Lung (tissue), 11 donors: ENCODE measurements at regions not wholly inside any gene's neighbourhood (a gene's known extent, or its start where the extent isn't known, plus 50 kb on each side); places are given as distances from the start of the nearest gene placed in this dataset.

Source experiments
- ATAC-seq: fragments of 200-7000 bp; cut with Tn5 transposase; one replicate; pipeline ENCODE4 v1.9.1; 2020; ENCODE audit warnings: moderate number of reproducible peaks; ENCODE audit not compliant: insufficient read depth, low FRiP score
- DNase-seq, 3 donors: peaks; one replicate each; pipeline ENCODE4 v3.0.0-alpha.2; 2013 to 2017
- H3K27ac ChIP-seq, 2 donors: one replicate each; pipeline ENCODE4 v1.5.1; 2013; ENCODE audit warnings: mild to moderate bottlenecking in 2 of 2, moderate library complexity in 2 of 2, control low read depth in 1 of 2, inconsistent platforms in 1 of 2, low read depth in 1 of 2, low read length in 1 of 2
- H3K27me3 ChIP-seq, 3 donors: one replicate each; pipeline ENCODE4 v1.5.1; 2013; ENCODE audit warnings: low read length in 2 of 3; ENCODE audit not compliant: control insufficient read depth in 3 of 3, insufficient read depth in 3 of 3
- H3K36me3 ChIP-seq, 4 donors: one replicate each; pipeline ENCODE4 v1.5.1; 2013; ENCODE audit warnings: low read length in 4 of 4, mild to moderate bottlenecking in 1 of 4, moderate library complexity in 1 of 4; ENCODE audit not compliant: control insufficient read depth in 4 of 4, insufficient read depth in 4 of 4
- H3K4me1 ChIP-seq, 5 donors: one replicate each; pipeline ENCODE4 v1.5.1; 2013; ENCODE audit warnings: low read length in 5 of 5, mild to moderate bottlenecking in 2 of 5, moderate library complexity in 1 of 5; ENCODE audit not compliant: control insufficient read depth in 5 of 5, insufficient read depth in 5 of 5
- H3K4me3 ChIP-seq: one replicate; pipeline ENCODE4 v1.5.1; 2013; ENCODE audit warnings: mild to moderate bottlenecking, control low read depth, moderate library complexity
- H3K9ac ChIP-seq, 2 donors: one replicate each; pipeline ENCODE4 v1.5.1; 2013; ENCODE audit warnings: low read length in 2 of 2, control low read depth in 1 of 2; ENCODE audit not compliant: insufficient read depth in 1 of 2
- H3K9me3 ChIP-seq, 4 donors: one replicate each; pipeline ENCODE4 v1.5.1; 2013; ENCODE audit warnings: low read length in 3 of 4, mild to moderate bottlenecking in 1 of 4, moderate library complexity in 1 of 4; ENCODE audit not compliant: control insufficient read depth in 4 of 4, insufficient read depth in 3 of 4
- WGBS, 2 donors: extraction: QIAGEN DNeasy Blood & Tissue Kit; methylation state at CpG; one replicate each; pipeline ENCODE4 v1.1.7; 2013; 5-methylcytosine and 5-hydroxymethylcytosine counted together
- TF ChIP-seq, protein P1 (sequence below): IDR thresholded peaks from 2 replicates; pipeline ENCODE4 v1.5.1; 2012; ENCODE audit warnings: mild to moderate bottlenecking; ENCODE audit errors: control extremely low read depth, extremely low read depth
- donor health status: control.
- donor health status: control.
- donor health status: Bipolar disorder and iron deficiency.
- donor health status: healthy.
- donor health status: DM: yes; HTN: yes; CAD: no.

DNA sequence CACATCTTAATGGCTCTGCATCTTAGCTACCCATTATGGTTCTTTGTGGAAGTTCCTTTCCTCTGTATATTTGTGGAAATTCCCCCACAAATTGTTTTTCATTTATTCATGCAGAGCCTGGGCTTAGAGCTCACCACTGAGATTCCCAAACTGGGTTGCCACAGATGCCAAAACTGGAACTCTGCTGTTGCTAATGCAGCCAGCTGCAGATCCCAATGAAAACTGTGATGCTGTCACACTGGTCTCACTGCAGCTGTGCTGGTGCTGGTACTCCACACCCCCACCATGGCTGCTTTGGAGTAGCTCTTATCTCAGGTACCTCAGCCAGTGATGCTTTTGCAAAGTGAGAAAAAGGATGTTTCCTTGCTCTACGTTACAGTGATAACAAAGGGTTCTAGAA is 87.7 kb downstream of the DCK start:
- no peak for ATAC-seq

DNA sequence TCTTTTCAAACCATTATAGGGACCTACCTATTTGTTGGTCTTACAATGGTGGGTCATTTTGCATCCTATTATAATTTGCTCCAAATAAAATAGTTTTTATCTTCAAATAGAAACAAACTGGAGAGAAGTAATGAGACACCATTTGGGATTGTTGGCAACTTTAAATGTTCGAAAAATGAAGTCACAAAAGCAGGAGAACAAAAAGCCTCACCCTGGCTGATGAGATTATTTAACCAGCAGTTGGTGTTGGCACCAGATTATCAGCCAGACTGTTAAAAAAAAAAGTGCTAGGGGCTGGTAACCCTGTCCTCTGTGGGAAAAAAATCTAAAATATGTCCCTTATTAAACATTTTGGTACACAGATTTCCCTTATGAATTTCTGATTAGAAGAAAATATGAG is 100.3 kb downstream of the DCK start:
- ATAC-seq (no peak), DNase-seq (no peak)
- Histone ChIP-seq H3K4me1 (peaks cover 0 to 3% (median 0%) of the 10 kb centered on the region in 5 donors), H3K9ac (no peak overlapping the region), H3K36me3 (no peaks in the 10 kb centered on the region), H3K27me3 (no peaks in the 10 kb centered on the region), H3K27ac (no peak overlapping the region), H3K4me3 (no peak overlapping the region), H3K9me3 (peaks cover 0 to 4% (median 0%) of the 10 kb centered on the region in 4 donors)
- TF ChIP-seq, protein P1, sequence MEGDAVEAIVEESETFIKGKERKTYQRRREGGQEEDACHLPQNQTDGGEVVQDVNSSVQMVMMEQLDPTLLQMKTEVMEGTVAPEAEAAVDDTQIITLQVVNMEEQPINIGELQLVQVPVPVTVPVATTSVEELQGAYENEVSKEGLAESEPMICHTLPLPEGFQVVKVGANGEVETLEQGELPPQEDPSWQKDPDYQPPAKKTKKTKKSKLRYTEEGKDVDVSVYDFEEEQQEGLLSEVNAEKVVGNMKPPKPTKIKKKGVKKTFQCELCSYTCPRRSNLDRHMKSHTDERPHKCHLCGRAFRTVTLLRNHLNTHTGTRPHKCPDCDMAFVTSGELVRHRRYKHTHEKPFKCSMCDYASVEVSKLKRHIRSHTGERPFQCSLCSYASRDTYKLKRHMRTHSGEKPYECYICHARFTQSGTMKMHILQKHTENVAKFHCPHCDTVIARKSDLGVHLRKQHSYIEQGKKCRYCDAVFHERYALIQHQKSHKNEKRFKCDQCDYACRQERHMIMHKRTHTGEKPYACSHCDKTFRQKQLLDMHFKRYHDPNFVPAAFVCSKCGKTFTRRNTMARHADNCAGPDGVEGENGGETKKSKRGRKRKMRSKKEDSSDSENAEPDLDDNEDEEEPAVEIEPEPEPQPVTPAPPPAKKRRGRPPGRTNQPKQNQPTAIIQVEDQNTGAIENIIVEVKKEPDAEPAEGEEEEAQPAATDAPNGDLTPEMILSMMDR, result no peak
- WGBS, 2 donors, result 74 to 89% methylated on average over 1 of the region's 1 CpG

More for the DNA sequence above, 87.7 kb downstream of the DCK start:
- TF ChIP-seq, protein P1, result no peak
- no peaks in the 10 kb centered on the region for H3K27me3 ChIP-seq
- no peak for DNase-seq
- no peaks in the 10 kb centered on the region for H3K4me1 ChIP-seq
- H3K27ac ChIP-seq, result no peak overlapping the region
- H3K36me3 ChIP-seq, result no peaks in the 10 kb centered on the region
- H3K9me3 ChIP-seq, result no peaks in the 10 kb centered on the region
- no peak overlapping the region for H3K4me3 ChIP-seq
- no peak overlapping the region for H3K9ac ChIP-seq
- WGBS, 2 donors, result 66 to 77% methylated on average over 1 of the region's 1 CpG

DNA sequence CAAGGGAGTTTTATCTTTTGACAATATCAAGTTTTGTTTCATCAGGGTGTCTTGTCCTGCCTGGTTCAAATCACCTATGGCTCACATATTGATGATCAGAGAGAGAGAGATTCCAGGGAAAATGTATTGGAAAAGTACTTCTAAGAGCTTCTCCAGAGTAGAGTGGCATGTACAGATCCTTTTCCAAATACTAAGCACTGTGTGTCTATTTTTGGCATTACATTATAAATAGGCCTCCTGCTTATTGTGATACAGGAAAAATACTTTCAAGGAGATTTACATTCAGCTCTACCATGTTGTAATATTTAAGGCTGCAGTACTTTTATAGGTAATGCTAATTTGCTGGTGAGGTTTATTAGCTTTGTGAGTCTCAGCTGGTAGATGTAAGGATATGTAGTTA is 100.8 kb downstream of the DCK start:
- ATAC-seq, result no peak

More for the DNA sequence above, 100.8 kb downstream of the DCK start:
- Histone ChIP-seq H3K27me3 (no peaks in the 10 kb centered on the region), H3K9ac (no peak overlapping the region), H3K4me1 (peaks cover 0 to 3% (median 0%) of the 10 kb centered on the region in 5 donors), H3K9me3 (peaks cover 0 to 4% (median 0%) of the 10 kb centered on the region in 4 donors), H3K4me3 (no peak overlapping the region), H3K36me3 (no peaks in the 10 kb centered on the region), H3K27ac (no peak overlapping the region)
- TF ChIP-seq, protein P1, result no peak
- DNase-seq, result no peak
